Keratinocyte (primary cell): ENCODE measurements at regions not wholly inside any gene's neighbourhood (a gene's known extent, or its start where the extent isn't known, plus 50 kb on each side); places are given as distances from the start of the nearest gene placed in this dataset.

Experiments used
- DNase-seq: peaks from one replicate; pipeline ENCODE4 v3.0.0-alpha.2; 2011; ENCODE audit warnings: low read depth, missing footprints, low spot score
- FAIRE-seq: peaks from 2 replicates; lab custom pipeline; 2011; peaks lifted over from hg19 to GRCh38; lab: Jason Lieb, UNC
- H2AFZ ChIP-seq: 2 replicates; pipeline ENCODE4 v1.6.0; 2012; ENCODE audit warnings: low read length, control low read depth, inconsistent platforms; ENCODE audit not compliant: control insufficient read depth
- H3K27ac ChIP-seq: 2 replicates; pipeline ENCODE4 v1.5.1; 2011; ENCODE audit warnings: low read length; ENCODE audit not compliant: control insufficient read depth, insufficient read depth
- H3K27me3 ChIP-seq: 3 replicates; pipeline ENCODE4 v1.6.0; 2011; ENCODE audit warnings: low read length; ENCODE audit not compliant: control insufficient read depth, insufficient read depth; ENCODE audit errors: extremely low read depth
- H3K36me3 ChIP-seq, 2 experiments: 2 replicates in 1 of 2; 3 replicates in 1 of 2; pipeline ENCODE4 v1.5.1; 2011; ENCODE audit warnings: low read length in 2 of 2, mild to moderate bottlenecking in 1 of 2; ENCODE audit not compliant: control insufficient read depth in 2 of 2, insufficient read depth in 2 of 2; ENCODE audit errors: extremely low read depth in 1 of 2
- H3K4me1 ChIP-seq: 3 replicates; pipeline ENCODE4 v1.5.1; 2011; ENCODE audit warnings: low read length; ENCODE audit not compliant: control insufficient read depth, insufficient read depth; ENCODE audit errors: extremely low read depth
- H3K4me2 ChIP-seq: 3 replicates; pipeline ENCODE4 v1.6.0; 2011; ENCODE audit warnings: low read depth, low read length; ENCODE audit not compliant: control insufficient read depth, insufficient read depth; ENCODE audit errors: extremely low read depth
- H3K4me3 ChIP-seq, 3 experiments: fragments of 200-600 bp in 1 of 3; sonication (generic) in 1 of 3; 2 replicates in 2 of 3; 3 replicates in 1 of 3; pipeline ENCODE4 v1.5.1; 2011 to 2016; ENCODE audit warnings: low read length in 3 of 3, mild to moderate bottlenecking in 3 of 3, control low read depth in 2 of 3, inconsistent platforms in 1 of 3, low read depth in 1 of 3, mixed read lengths in 1 of 3, mixed run types in 1 of 3, moderate library complexity in 1 of 3; ENCODE audit not compliant: control insufficient read depth in 2 of 3, insufficient read depth in 2 of 3; ENCODE audit errors: extremely low read depth in 1 of 3
- H3K79me2 ChIP-seq: 2 replicates; pipeline ENCODE4 v1.6.0; 2012; ENCODE audit warnings: low read length; ENCODE audit not compliant: control insufficient read depth, insufficient read depth
- H3K9ac ChIP-seq: 3 replicates; pipeline ENCODE4 v1.6.0; 2011; ENCODE audit warnings: low read length; ENCODE audit not compliant: control insufficient read depth, insufficient read depth; ENCODE audit errors: extremely low read depth
- H3K9me1 ChIP-seq: 3 replicates; pipeline ENCODE4 v1.6.0; 2011; ENCODE audit warnings: low read length; ENCODE audit not compliant: control insufficient read depth, insufficient read depth; ENCODE audit errors: extremely low read depth
- H3K9me3 ChIP-seq: 2 replicates; pipeline ENCODE4 v1.5.1; 2012; ENCODE audit warnings: low read depth, low read length; ENCODE audit not compliant: control insufficient read depth
- H4K20me1 ChIP-seq: 3 replicates; pipeline ENCODE4 v1.6.0; 2011; ENCODE audit warnings: low read length; ENCODE audit not compliant: control insufficient read depth, insufficient read depth; ENCODE audit errors: extremely low read depth
- CTCF ChIP-seq, 3 experiments: IDR thresholded peaks in 1 of 3; conservative IDR thresholded peaks in 1 of 3; optimal IDR thresholded peaks in 1 of 3; 2 replicates in 2 of 3; 3 replicates in 1 of 3; pipeline versions ENCODE3 to v1.5.1; 2011; ENCODE audit warnings: low read length in 3 of 3, mild to moderate bottlenecking in 3 of 3, moderate library complexity in 2 of 3, control low read depth in 1 of 3, inconsistent platforms in 1 of 3; ENCODE audit not compliant: insufficient read depth in 2 of 3; ENCODE audit errors: extremely low read depth in 1 of 3
- EZH2 ChIP-seq: IDR thresholded peaks from one replicate; pipeline ENCODE4 v1.6.1; 2012; ENCODE audit warnings: inconsistent platforms, mild to moderate bottlenecking, low read length, moderate library complexity
- dilution Hi-C: fragments of 300-500 bp; cut with MboI; formaldehyde crosslinking; loops from one replicate; pipeline ENCODE4 v1.7.0; 2020; ENCODE audit warnings: low sequenced_read_pairs; ENCODE audit not compliant: extremely low pct_ligation_motif_present

- DNase-seq, result no peak
- H2AFZ ChIP-seq, result no peak overlapping the region
These were observed 653.8 kb upstream of the RIOK2 start for GRCh38 chr5:97836816-97837215.

GRCh38 chr5:97838214-97838613 lies 655.2 kb upstream of the RIOK2 start:
- dilution Hi-C loops, result no loop called here
- H3K36me3 ChIP-seq, result no peaks in the 10 kb centered on the region
- no peak overlapping the region for H3K9ac ChIP-seq
- peaks cover 25% of the 10 kb centered on the region for H3K4me1 ChIP-seq
- peak; percentile 69 for DNase-seq
- no peaks in the 10 kb centered on the region for H3K79me2 ChIP-seq
- H3K4me2 ChIP-seq, result peak overlapping the region; percentile 64
- no peaks in the 10 kb centered on the region for H4K20me1 ChIP-seq
- no peaks in the 10 kb centered on the region for H3K27me3 ChIP-seq
- peak; percentile 89 for FAIRE-seq
- no peak overlapping the region for H3K27ac ChIP-seq
- H3K9me1 ChIP-seq, result no peaks in the 10 kb centered on the region
- no peak overlapping the region for H3K4me3 ChIP-seq
- no peaks in the 10 kb centered on the region for H3K9me3 ChIP-seq
- no peak for TF ChIP-seq CTCF (optimal IDR thresholded peaks at IDR 0.05 in 1 of 3, IDR thresholded peaks at IDR 0.05 in 1 of 3, conservative IDR thresholded peaks at IDR 0.05 in 1 of 3; ENCODE audit: extremely low read depth in 1 of 3, insufficient read depth in 2 of 3, low read length in 3 of 3)
- TF ChIP-seq EZH2, result no peak
- H2AFZ ChIP-seq, result no peak overlapping the region

More at GRCh38 chr5:97836816-97837215, 653.8 kb upstream of the RIOK2 start:
- H3K4me1 ChIP-seq, result peaks cover 25% of the 10 kb centered on the region
- H3K9me3 ChIP-seq, result no peaks in the 10 kb centered on the region
- H3K4me3 ChIP-seq, result no peak overlapping the region
- FAIRE-seq, result peak; percentile 20
- no peaks in the 10 kb centered on the region for H3K79me2 ChIP-seq
- dilution Hi-C loops, result no loop called here
- H3K9ac ChIP-seq, result no peak overlapping the region
- H4K20me1 ChIP-seq, result no peaks in the 10 kb centered on the region
- H3K36me3 ChIP-seq, result no peaks in the 10 kb centered on the region
- no peak overlapping the region for H3K27ac ChIP-seq
- TF ChIP-seq CTCF (optimal IDR thresholded peaks at IDR 0.05 in 1 of 3, IDR thresholded peaks at IDR 0.05 in 1 of 3, conservative IDR thresholded peaks at IDR 0.05 in 1 of 3; ENCODE audit: extremely low read depth in 1 of 3, insufficient read depth in 2 of 3, low read length in 3 of 3), result no peak
- H3K9me1 ChIP-seq, result no peaks in the 10 kb centered on the region
- H3K27me3 ChIP-seq, result no peaks in the 10 kb centered on the region
- H3K4me2 ChIP-seq, result no peak overlapping the region
